ENCODE measurements at regions not wholly inside any gene's neighbourhood (a gene's known extent, or its start where the extent isn't known, plus 50 kb on each side); places are given as distances from the start of the nearest gene placed in this dataset.

DNA sequence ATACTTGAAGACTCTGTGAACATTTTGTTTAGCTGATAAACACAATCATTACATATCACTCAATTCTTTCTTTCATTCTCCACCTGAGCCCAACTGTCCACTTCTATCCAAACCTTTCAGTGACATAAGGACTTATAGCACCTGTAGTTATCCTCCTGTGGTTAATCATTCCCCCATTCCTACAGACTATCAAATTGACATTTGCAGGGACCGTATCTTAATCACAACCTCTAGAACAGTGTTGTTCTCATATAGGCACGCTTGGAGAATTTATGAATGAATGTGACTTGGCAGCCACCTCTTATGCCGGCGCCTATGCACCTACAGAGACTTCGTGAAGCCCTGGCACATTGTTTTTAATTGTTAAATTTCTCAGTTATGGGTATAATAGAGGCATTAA is 83.9 kb upstream of the CXADR start:
- no peak for DNase-seq (ENCODE audit: low read depth, low spot score)
- H3K27ac ChIP-seq = no peak overlapping the region

DNA sequence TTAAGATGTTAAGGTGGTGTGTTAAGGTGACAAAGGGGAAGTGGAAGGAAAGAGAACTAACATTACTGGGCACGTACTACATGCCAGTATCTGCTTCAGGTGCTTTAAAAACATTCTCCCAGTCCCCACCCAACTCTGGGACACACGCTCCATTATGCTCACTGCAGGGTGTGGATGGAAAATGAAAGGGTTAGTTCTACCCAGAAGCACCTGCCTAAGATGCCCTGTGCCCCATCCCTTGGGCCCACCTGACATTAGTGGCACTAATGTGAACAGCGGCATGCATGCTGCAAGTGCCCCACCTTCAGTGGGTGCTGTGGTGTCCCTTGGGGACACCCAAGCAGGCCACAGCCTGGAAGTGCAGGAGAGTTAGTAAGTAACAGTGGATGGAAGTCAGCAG is 82.9 kb upstream of the CXADR start:
- DNase-seq (ENCODE audit: low read depth, low spot score) = no peak
- no peak overlapping the region for H3K27ac ChIP-seq

DNA sequence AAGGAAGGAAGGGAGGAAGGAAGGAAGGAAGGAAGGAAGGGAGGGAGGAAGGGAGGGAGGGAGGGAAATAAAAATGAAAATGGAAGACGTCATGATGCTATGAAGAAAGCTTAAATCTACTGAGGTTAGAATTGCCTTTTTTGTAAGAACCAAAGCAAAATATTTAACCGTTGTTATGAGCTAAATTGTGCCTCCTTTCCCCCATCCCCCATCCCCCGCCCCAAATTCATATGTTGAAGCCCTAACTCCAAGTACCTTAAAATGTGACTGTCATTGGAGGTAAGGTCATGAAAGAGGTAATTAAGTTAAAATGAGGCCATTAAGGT is 80.1 kb upstream of the CXADR start:
- no peak overlapping the region for H3K27ac ChIP-seq
- no peak for DNase-seq (ENCODE audit: low read depth, low spot score)

GRCh38 chr21:17433730-17434129 is 79.1 kb upstream of the CXADR start:
- no peak for DNase-seq (ENCODE audit: low read depth, low spot score)

GRCh38 chr21:17435565-17436543 is 77.0 kb upstream of the CXADR start:
- no peak overlapping the region for H3K27ac ChIP-seq
- DNase-seq (ENCODE audit: low read depth, low spot score) = no peak

More at GRCh38 chr21:17433730-17434129, 79.1 kb upstream of the CXADR start:
- H3K27ac ChIP-seq = no peak overlapping the region

GRCh38 chr21:17436626-17437111 is 76.2 kb upstream of the CXADR start:
- no peak overlapping the region for H3K27ac ChIP-seq
- DNase-seq (ENCODE audit: low read depth, low spot score) = no peak

- H3K27ac ChIP-seq = no peak overlapping the region
- no peak for DNase-seq (ENCODE audit: low read depth, low spot score)
Measured at GRCh38 chr21:17438635-17439034, 74.2 kb upstream of the CXADR start.

DNA sequence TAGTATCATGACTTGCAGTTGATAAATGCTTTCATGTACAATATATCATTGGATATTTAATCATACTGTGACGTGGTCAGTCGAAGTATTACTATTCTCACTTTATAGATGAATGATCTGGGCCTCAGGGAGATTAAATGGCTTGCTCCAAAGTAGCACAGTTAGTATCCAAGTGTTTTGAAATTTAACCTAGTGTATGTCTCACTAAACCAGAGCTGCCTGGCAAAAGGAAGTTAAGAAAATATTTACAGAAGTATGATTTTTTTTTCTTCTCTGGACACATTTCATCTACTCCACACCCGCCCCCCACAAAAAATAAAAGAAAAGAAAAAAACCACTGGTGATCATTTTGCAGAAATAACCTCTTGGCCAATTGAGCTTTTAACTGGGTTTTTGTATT is 71.9 kb upstream of the CXADR start:
- peak overlapping the region; percentile 49 for H3K27ac ChIP-seq
- DNase-seq (ENCODE audit: low read depth, low spot score) = no peak

GRCh38 chr21:17441370-17441769 is 71.5 kb upstream of the CXADR start:
- peak overlapping the region; percentile 49 for H3K27ac ChIP-seq
- DNase-seq (ENCODE audit: low read depth, low spot score) = peak; percentile 89

- H3K27ac ChIP-seq = peak overlapping the region; percentile 49
- DNase-seq (ENCODE audit: low read depth, low spot score) = no peak
Measured at GRCh38 chr21:17442165-17442564, 70.7 kb upstream of the CXADR start.

GRCh38 chr21:17444828-17445227 is 68.0 kb upstream of the CXADR start:
- DNase-seq (ENCODE audit: low read depth, low spot score) = no peak
- H3K27ac ChIP-seq = no peak overlapping the region

GRCh38 chr21:17446737-17447136 is 66.1 kb upstream of the CXADR start:
- no peak for DNase-seq (ENCODE audit: low read depth, low spot score)
- peak overlapping the region; percentile 38 for H3K27ac ChIP-seq

DNA sequence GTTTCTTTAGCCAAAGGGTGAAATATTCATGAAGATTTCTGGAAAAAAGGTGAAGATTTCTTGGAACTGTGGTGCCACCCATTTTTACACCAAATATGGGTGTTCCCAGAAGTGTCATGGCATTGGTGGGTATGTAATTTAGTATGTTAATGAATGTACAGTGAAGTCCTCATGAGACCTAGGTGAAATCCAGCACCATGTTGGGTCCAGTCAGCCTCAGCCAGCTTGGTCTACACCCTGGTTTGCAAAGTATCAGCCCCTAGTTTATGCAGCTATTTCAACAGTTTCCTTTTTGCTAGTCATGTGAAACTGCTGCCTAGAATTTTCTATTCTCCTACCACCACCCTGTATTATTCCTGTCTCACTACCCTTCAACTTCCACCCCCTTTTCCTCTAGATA is 63.1 kb upstream of the CXADR start:
- H3K27ac ChIP-seq = no peak overlapping the region
- DNase-seq (ENCODE audit: low read depth, low spot score) = no peak

DNA sequence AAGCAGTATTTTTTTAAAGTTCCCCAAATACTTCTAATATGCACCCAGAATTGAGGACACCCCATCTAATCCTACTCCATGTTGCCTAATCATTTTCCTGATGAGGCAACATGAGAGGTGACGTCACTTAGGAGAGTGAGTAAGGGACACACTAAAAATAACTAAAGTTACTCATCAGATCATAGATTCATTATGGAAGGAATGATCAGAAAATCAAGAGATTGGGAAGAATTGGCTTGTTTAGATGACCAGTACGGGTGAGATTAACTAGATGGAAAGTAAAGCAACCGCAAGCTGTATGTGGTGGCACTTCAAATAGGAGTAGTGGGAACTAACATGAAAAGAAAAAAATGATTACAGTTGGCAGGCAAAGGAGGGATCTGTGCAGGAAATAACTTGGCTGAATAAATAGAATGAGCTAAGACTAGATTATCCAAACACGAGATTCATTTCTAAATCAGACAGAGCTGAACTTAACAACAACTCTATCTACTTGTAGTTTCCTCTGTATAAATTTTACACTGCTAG is 61.4 kb upstream of the CXADR start:
- peak overlapping the region; percentile 62 for H3K27ac ChIP-seq
- DNase-seq (ENCODE audit: low read depth, low spot score) = no peak

GRCh38 chr21:17454315-17455027 is 58.4 kb upstream of the CXADR start:
- no peak for DNase-seq (ENCODE audit: low read depth, low spot score)
- H3K27ac ChIP-seq = peak overlapping the region; percentile 41

GRCh38 chr21:17455028-17455353 is 57.9 kb upstream of the CXADR start:
- DNase-seq (ENCODE audit: low read depth, low spot score) = no peak

GRCh38 chr21:17455451-17455850 is 57.4 kb upstream of the CXADR start:
- no peak for DNase-seq (ENCODE audit: low read depth, low spot score)

More at GRCh38 chr21:17455028-17455353, 57.9 kb upstream of the CXADR start:
- no peak overlapping the region for H3K27ac ChIP-seq

GRCh38 chr21:17458279-17458678 is 54.6 kb upstream of the CXADR start:
- no peak overlapping the region for H3K27ac ChIP-seq
- DNase-seq (ENCODE audit: low read depth, low spot score) = no peak

More at GRCh38 chr21:17455451-17455850, 57.4 kb upstream of the CXADR start:
- H3K27ac ChIP-seq = no peak overlapping the region

DNA sequence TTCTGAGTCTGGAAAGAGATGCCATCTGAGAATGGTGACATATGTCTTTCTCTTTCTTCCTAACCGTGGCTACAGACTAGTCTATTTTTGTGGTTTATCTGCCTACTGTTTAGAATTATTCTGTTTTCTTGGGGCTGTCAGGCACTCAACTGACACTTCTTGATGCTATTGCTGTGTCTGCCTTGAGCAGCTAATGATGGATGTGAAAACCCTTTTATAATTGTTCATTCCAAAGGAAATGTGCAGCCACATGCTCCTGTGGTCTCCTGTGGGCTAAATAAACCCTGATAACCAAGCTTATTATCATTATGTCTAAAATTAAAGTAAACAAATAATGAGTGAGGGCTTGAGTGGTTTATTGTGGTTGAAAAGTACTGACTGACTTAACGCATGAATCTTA is 52.7 kb upstream of the CXADR start:
- no peak for DNase-seq (ENCODE audit: low read depth, low spot score)

DNA sequence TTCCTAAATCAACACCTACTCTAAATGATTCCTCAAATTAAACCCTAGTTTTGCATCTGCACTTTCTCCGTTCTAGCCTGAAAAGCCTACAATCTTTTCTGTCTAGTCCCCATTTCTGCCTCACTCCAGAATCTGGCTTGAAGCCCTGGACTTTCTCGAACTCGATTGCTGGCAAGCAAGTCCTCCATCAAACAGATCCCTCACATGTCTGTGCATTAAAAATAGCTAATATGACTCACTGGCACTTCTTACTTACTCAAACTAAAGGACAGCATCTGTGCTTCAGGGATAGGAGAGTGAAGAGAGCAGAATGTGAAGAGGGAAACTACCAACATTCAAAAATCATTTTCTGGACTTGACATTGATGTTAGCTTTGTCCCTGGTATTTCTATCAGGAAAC is 51.8 kb upstream of the CXADR start:
- DNase-seq (ENCODE audit: low read depth, low spot score) = no peak
- peak overlapping the region; percentile 72 for H3K27ac ChIP-seq

More for the DNA sequence above, 52.7 kb upstream of the CXADR start:
- H3K27ac ChIP-seq = no peak overlapping the region

- peak overlapping the region; percentile 72 for H3K27ac ChIP-seq
- no peak for DNase-seq (ENCODE audit: low read depth, low spot score)
Measured at GRCh38 chr21:17461582-17461981, 51.3 kb upstream of the CXADR start.

Data from epithelial cell of prostate (primary cell).